HG02938 (cell line): ENCODE measurements at regions not wholly inside any gene's neighbourhood (a gene's known extent, or its start where the extent isn't known, plus 50 kb on each side); places are given as distances from the start of the nearest gene placed in this dataset.
"Not testable (repeated sequence)": the region's sequence is repeated elsewhere in the genome, so short reads cannot be mapped to it uniquely, and the experiment has no call there.

Experiments
- ATAC-seq: cut with Tn5 transposase; IDR thresholded peaks from one replicate; pipeline ENCODE4 v1.9.1; 2021; ENCODE audit warnings: mild to moderate bottlenecking, moderate library complexity; ENCODE audit not compliant: unreplicated experiment

GRCh38 chr1:222470252-222470805, 77.6 kb downstream of the HHIPL2 start:
- ATAC-seq: not testable (repeated sequence)

GRCh38 chr1:222466150-222466865, 81.6 kb downstream of the HHIPL2 start:
- ATAC-seq: no peak

- peak; percentile 83 for ATAC-seq
These were observed 82.5 kb downstream of the HHIPL2 start for GRCh38 chr1:222465211-222466041.

GRCh38 chr1:222464841-222465210, 83.1 kb downstream of the HHIPL2 start:
- peak; percentile 4 for ATAC-seq

- no peak for ATAC-seq
These were observed 84.7 kb downstream of the HHIPL2 start for GRCh38 chr1:222463059-222463730.

- no peak for ATAC-seq
These were observed 85.3 kb downstream of the HHIPL2 start for GRCh38 chr1:222462601-222463000.

GRCh38 chr1:222461941-222462340, 86.0 kb downstream of the HHIPL2 start:
- no peak for ATAC-seq

- no peak for ATAC-seq
These were observed 88.3 kb downstream of the HHIPL2 start for GRCh38 chr1:222459652-222460051.

- ATAC-seq: no peak
These were observed 90.4 kb downstream of the HHIPL2 start for GRCh38 chr1:222457513-222457912.

- no peak for ATAC-seq
These were observed 90.8 kb downstream of the HHIPL2 start for GRCh38 chr1:222457084-222457483.

GRCh38 chr1:222455188-222455879, 92.6 kb downstream of the HHIPL2 start:
- peak; percentile 97 for ATAC-seq

GRCh38 chr1:222454782-222455181, 93.1 kb downstream of the HHIPL2 start:
- ATAC-seq: no peak

- ATAC-seq: no peak
These were observed 93.7 kb downstream of the HHIPL2 start for GRCh38 chr1:222454186-222454585.

GRCh38 chr1:222452031-222452430, 95.9 kb downstream of the HHIPL2 start:
- no peak for ATAC-seq

- no peak for ATAC-seq
These were observed 104.3 kb downstream of the HHIPL2 start for GRCh38 chr1:222443566-222443965.

- no peak for ATAC-seq
These were observed 106.8 kb downstream of the HHIPL2 start for GRCh38 chr1:222441066-222441465.

GRCh38 chr1:222424826-222425225, 123.1 kb downstream of the HHIPL2 start:
- ATAC-seq: no peak

- ATAC-seq: no peak
These were observed 126.5 kb downstream of the HHIPL2 start for GRCh38 chr1:222421380-222421779.

- no peak for ATAC-seq
These were observed 127.3 kb downstream of the HHIPL2 start for GRCh38 chr1:222420633-222421032.

GRCh38 chr1:222418654-222419053, 129.2 kb downstream of the HHIPL2 start:
- no peak for ATAC-seq

- ATAC-seq: no peak
These were observed 130.6 kb downstream of the HHIPL2 start for GRCh38 chr1:222417264-222417663.
